ENCODE measurements at regions not wholly inside any gene's neighbourhood (a gene's known extent, or its start where the extent isn't known, plus 50 kb on each side); places are given as distances from the start of the nearest gene placed in this dataset.

DNA sequence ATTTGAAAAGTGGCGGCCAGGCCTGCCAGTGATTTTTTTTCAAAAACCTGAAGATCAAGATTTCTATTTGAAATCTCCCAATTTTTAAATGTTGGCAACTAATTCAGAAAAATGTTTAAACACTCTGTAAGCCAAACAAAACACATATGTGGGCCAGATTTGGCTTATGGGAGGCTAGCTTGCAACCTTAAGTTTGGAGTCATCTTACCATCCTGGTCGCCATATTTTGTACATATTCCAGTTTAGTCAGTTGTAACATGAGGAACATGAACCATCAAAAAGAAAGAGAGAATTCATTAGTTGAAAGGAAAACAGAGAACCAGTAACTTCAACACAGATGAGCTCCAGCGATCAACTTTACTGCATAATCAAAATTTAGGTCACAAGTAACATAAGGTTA, 115.4 kb downstream of the TMEM26 start:
- TF ChIP-seq, protein P1, sequence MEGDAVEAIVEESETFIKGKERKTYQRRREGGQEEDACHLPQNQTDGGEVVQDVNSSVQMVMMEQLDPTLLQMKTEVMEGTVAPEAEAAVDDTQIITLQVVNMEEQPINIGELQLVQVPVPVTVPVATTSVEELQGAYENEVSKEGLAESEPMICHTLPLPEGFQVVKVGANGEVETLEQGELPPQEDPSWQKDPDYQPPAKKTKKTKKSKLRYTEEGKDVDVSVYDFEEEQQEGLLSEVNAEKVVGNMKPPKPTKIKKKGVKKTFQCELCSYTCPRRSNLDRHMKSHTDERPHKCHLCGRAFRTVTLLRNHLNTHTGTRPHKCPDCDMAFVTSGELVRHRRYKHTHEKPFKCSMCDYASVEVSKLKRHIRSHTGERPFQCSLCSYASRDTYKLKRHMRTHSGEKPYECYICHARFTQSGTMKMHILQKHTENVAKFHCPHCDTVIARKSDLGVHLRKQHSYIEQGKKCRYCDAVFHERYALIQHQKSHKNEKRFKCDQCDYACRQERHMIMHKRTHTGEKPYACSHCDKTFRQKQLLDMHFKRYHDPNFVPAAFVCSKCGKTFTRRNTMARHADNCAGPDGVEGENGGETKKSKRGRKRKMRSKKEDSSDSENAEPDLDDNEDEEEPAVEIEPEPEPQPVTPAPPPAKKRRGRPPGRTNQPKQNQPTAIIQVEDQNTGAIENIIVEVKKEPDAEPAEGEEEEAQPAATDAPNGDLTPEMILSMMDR (IDR thresholded peaks at IDR 0.05) = no peak
- no peak for TF ChIP-seq POLR2A (IDR thresholded peaks at IDR 0.05)

All from Peyer's patch (tissue), 4 donors.